HEK293T (cell line): ENCODE measurements at regions not wholly inside any gene's neighbourhood (a gene's known extent, or its start where the extent isn't known, plus 50 kb on each side); places are given as distances from the start of the nearest gene placed in this dataset.

ENCODE experiments used
- FOXM1 ChIP-seq: fragments of 450-650 bp; IDR thresholded peaks from 2 replicates; pipeline ENCODE4 v1.6.1; 2017; ENCODE audit warnings: mild to moderate bottlenecking, borderline replicate concordance
- SP1 ChIP-seq: fragments of 450-650 bp; IDR thresholded peaks from 2 replicates; pipeline ENCODE4 v1.6.1; 2017
- SUZ12 ChIP-seq: fragments of 450-650 bp; IDR thresholded peaks from 2 replicates; pipeline ENCODE4 v1.6.1; 2016; ENCODE audit warnings: mild to moderate bottlenecking
- ZNF384 ChIP-seq: fragments of 450-650 bp; IDR thresholded peaks from 2 replicates; pipeline ENCODE4 v1.6.1; 2016

DNA sequence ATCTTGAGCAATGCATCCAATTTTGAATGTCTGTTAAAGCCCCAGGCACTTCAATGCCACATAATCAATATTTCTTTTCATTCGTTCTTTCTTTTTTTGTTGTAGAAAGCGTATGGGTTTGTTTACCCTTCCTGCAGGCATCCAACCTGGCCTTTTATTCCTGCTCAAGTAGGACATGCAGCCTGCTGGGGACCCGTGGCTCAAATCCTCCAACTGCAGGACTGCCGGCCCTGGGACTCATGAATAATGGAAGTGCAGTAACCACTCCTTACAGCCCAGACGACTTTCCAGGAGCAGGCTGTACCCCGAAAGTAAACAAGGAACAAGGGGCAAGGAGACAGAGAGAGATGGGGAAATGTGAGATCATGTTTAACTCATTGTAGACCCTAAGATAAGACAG, 126.4 kb downstream of the SALL1 start:
- TF ChIP-seq FOXM1 (no peak), SUZ12 (no peak), SP1 (no peak), ZNF384 (no peak)
